HepG2 (cell line): ENCODE measurements at regions not wholly inside any gene's neighbourhood (a gene's known extent, or its start where the extent isn't known, plus 50 kb on each side); places are given as distances from the start of the nearest gene placed in this dataset.

ENCODE experiments used
- ATAC-seq: fragments of 200-7000 bp; cut with Tn5 transposase; 3 replicates; pipeline ENCODE4 v1.9.1; 2020; ENCODE audit warnings: mild to moderate bottlenecking, moderate library complexity
- BruUV-seq: library from RNA; stranded (reverse); fragments of 400-500 nt; replicated peaks from 2 replicates; lab custom pipeline; 2021; lab: Mats Ljungman, UMichigan
- CTCF ChIA-PET: fragments of 300-600 bp; formaldehyde crosslinking; extraction: SDS; loops from one replicate; lab custom pipeline; 2021; ENCODE audit warnings: low total read pairs, inconsistent platforms, low intra/inter-chr PET ratio; lab: Yijun Ruan, JAX
- POLR2A ChIA-PET: fragments of 350-600 bp; sonication (Branson Sonifier 250); formaldehyde crosslinking; loops from one replicate; lab custom pipeline; 2020; ENCODE audit warnings: antibody characterized with exemption, inconsistent platforms; lab: Yijun Ruan, JAX
- DNase-seq: peaks from one replicate; pipeline ENCODE4 v3.0.0-alpha.2; 2015; ENCODE audit warnings: low spot score
- FAIRE-seq: peaks from 3 replicates; lab custom pipeline; 2011; peaks lifted over from hg19 to GRCh38; lab: Jason Lieb, UNC
- H2AFZ ChIP-seq: one replicate; pipeline ENCODE4 v1.6.1; 2011; ENCODE audit warnings: low read length, inconsistent platforms
- H3K27ac ChIP-seq: fragments of 300-600 bp; 3 replicates; pipeline ENCODE4 v1.8.0; 2011; ENCODE audit warnings: mixed run types, mild to moderate bottlenecking, mixed read lengths, low read length, inconsistent platforms; ENCODE audit not compliant: insufficient read depth; ENCODE audit errors: extremely low read length
- H3K27me3 ChIP-seq, 2 experiments: fragments of 200-600 bp in 1 of 2; 2 replicates in 1 of 2; 3 replicates in 1 of 2; pipeline versions ENCODE4 v1.6.0 to v1.8.0; 2011; ENCODE audit warnings: low read length in 2 of 2, mild to moderate bottlenecking in 2 of 2, moderate library complexity in 2 of 2, inconsistent platforms in 1 of 2; ENCODE audit not compliant: insufficient read depth in 2 of 2, control insufficient read depth in 1 of 2
- H3K36me3 ChIP-seq, 2 experiments: fragments of 200-600 bp in 1 of 2; replicated peaks in 1 of 2; 2 replicates in 1 of 2; 3 replicates in 1 of 2; pipeline versions ENCODE4 v1.5.1 to v1.8.0; 2011; ENCODE audit warnings: low read length in 2 of 2, inconsistent platforms in 1 of 2; ENCODE audit not compliant: insufficient read depth in 2 of 2, control insufficient read depth in 1 of 2
- H3K4me1 ChIP-seq: 2 replicates; pipeline ENCODE4 v1.5.1; 2012; ENCODE audit warnings: low read length, inconsistent platforms; ENCODE audit not compliant: insufficient read depth
- H3K4me2 ChIP-seq: 2 replicates; pipeline ENCODE4 v1.6.0; 2011; ENCODE audit warnings: low read depth, low read length, inconsistent platforms
- H3K4me3 ChIP-seq, 3 experiments: fragments of 200-600 bp in 1 of 3; sonication (generic), shearing (Covaris generic) in 1 of 3; replicated peaks in 1 of 3; 2 replicates each; pipeline ENCODE4 v1.5.1; 2011 to 2016; ENCODE audit warnings: low read length in 3 of 3, inconsistent platforms in 2 of 3, low read depth in 2 of 3, mild to moderate bottlenecking in 2 of 3, control low read depth in 1 of 3, mixed read lengths in 1 of 3; ENCODE audit not compliant: insufficient read depth in 1 of 3
- H3K79me2 ChIP-seq: one replicate; pipeline ENCODE4 v1.6.1; 2011; ENCODE audit warnings: low read length, inconsistent platforms; ENCODE audit not compliant: insufficient read depth
- H3K9ac ChIP-seq: 2 replicates; pipeline ENCODE4 v1.6.0; 2011; ENCODE audit warnings: mild to moderate bottlenecking, low read depth, low read length, inconsistent platforms; ENCODE audit not compliant: insufficient read depth
- H3K9me3 ChIP-seq: 2 replicates; pipeline ENCODE4 v1.5.1; 2012; ENCODE audit warnings: mild to moderate bottlenecking, low read length
- H4K20me1 ChIP-seq: 2 replicates; pipeline ENCODE4 v1.6.0; 2011; ENCODE audit warnings: inconsistent platforms, mild to moderate bottlenecking, low read length, moderate library complexity; ENCODE audit not compliant: insufficient read depth
- BORCS8-MEF2B ChIP-seq: sonication (generic); formaldehyde crosslinking; IDR thresholded peaks from 2 replicates; pipeline ENCODE4 v1.8.0; 2022; ENCODE audit warnings: mild to moderate bottlenecking, missing genetic modification reagents
- MAFF ChIP-seq: IDR thresholded peaks from 2 replicates; pipeline ENCODE4 v1.6.1; 2011; ENCODE audit warnings: low read depth, low read length, improper control_type of control experiment
- MAFK ChIP-seq, 2 experiments: IDR thresholded peaks in 1 of 2; conservative IDR thresholded peaks in 1 of 2; 2 replicates each; pipeline ENCODE4 v1.6.1; 2011; ENCODE audit warnings: improper control_type of control experiment in 2 of 2, low read length in 2 of 2
- MTA1 ChIP-seq: sonication (generic); formaldehyde crosslinking; IDR thresholded peaks from 2 replicates; pipeline ENCODE4 v1.4.0; 2020; ENCODE audit warnings: missing genetic modification reagents, mild to moderate bottlenecking, borderline replicate concordance
- ZNF556 ChIP-seq: sonication (generic); formaldehyde crosslinking; IDR thresholded peaks from 2 replicates; pipeline ENCODE4 v1.4.0; 2020; ENCODE audit warnings: mild to moderate bottlenecking, missing genetic modification reagents, borderline replicate concordance
- WGBS: methylation state at CpG from one replicate; pipeline ENCODE4 v1.1.6; 2017; ENCODE audit warnings: low lambda C conversion rate; 5-methylcytosine and 5-hydroxymethylcytosine counted together
- in situ Hi-C: cut with HindIII; loops from 2 replicates; pipeline ENCODE4 v1.10.0; 2017; ENCODE audit warnings: low pct_unique_long_range_greater_than_20kb; ENCODE audit not compliant: extremely low pct_ligation_motif_present
- intact Hi-C: fragments of 100-400 bp; cut with micrococcal nuclease; formaldehyde crosslinking; loops from one replicate; pipeline ENCODE4 v1.10.0; 2022; ENCODE audit not compliant: unreplicated experiment
- TF ChIP-seq, protein P1 (sequence below): sonication (generic); formaldehyde crosslinking; IDR thresholded peaks from 2 replicates; pipeline ENCODE4 v1.8.1; 2022; ENCODE audit warnings: mild to moderate bottlenecking, missing genetic modification reagents
- TF ChIP-seq, protein P2 (sequence below): sonication (generic); formaldehyde crosslinking; IDR thresholded peaks from one replicate; pipeline ENCODE4 v1.5.1; 2020; ENCODE audit warnings: mild to moderate bottlenecking, missing genetic modification reagents; ENCODE audit errors: not compliant biosample characterization

DNA sequence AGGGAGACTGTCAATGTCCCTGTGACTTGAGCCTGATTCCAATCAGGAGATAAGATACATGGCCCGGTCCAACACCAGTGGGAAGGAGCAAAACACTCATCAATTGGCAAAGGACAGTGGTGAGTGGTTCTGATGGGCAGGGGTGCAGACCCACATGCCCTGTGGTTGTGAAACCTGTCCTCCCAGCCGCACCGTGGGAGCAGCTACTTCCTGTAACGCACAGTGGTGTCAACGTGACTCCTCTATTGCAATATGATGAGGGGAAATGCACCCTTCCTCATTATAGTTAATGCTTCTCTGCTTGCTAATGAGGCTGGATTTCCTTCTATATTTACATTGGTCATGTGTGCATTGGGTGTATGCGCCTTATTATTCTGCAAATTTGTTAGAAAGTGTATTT, 223.0 kb downstream of the IRX1 start:
- no peaks in the 10 kb centered on the region for H4K20me1 ChIP-seq
- no peaks in the 10 kb centered on the region for H3K27me3 ChIP-seq
- no peak overlapping the region for H2AFZ ChIP-seq
- no peak for TF ChIP-seq ZNF556 (CRISPR knock-in tag)
- TF ChIP-seq, all 625 proteins: peak for 0
- Histone ChIP-seq H3K27ac (no peak overlapping the region), H3K36me3 (no peaks in the 10 kb centered on the region), H3K4me3 (no peak overlapping the region), H3K9ac (no peak overlapping the region), H3K9me3 (peaks cover 18% of the 10 kb centered on the region; the same call in 1 of the 2 replicates), H3K4me1 (no peaks in the 10 kb centered on the region), H3K4me2 (no peak overlapping the region), H3K79me2 (no peaks in the 10 kb centered on the region)
- ATAC-seq = no peak
- 13% methylated on average over 3 of the region's 6 CpGs for WGBS
- FAIRE-seq = no peak
- CTCF ChIA-PET = no interaction called here
- POLR2A ChIA-PET = no interaction called here
- BruUV-seq = no TSS peak
- DNase-seq = no peak
- intact Hi-C loops = no loop called here
- in situ Hi-C loops = no loop called here

DNA sequence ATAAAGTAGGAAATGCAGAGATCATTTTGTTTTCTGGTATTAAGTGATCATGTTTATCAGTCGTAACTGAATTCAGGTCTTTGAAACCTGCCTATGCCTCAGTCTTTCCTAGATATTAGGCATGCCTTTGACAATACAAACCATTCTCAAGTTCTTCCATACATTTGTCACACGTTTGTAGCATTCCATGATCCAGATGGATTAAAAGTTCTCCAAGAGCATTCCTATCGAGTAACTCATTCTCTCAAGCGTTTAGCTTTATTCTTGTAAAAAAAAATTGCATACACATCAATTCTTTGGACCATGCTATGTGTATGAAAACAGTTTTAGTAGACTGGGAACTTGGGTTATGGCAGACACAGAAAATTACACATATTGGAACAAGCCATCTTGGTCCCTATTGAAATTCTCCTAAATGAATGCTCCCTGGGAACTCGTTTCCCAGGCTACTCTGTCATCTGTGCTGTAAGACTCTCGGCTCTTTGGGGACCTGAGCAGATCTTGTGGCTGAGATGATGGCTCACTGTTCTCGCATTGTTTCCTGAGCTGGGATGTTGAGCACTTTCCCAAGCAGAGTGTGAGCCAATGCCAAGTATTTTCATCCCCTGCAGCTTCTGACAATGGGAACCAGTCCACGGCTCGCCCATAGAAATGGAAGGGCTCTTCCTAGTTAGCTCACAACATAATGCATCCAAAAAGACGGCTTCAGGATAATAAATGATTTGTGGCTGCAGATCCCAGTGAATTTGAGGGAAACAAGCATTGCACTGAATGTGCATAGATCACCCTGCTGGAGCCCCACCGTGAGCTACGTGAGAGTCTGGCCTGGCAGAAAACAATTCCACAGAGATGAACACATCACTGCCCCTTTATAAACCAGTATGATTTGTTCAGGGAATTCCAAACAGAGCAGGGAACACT, 230.2 kb downstream of the IRX1 start:
- Histone ChIP-seq H3K4me1 (no peaks in the 10 kb centered on the region), H3K27me3 (no peaks in the 10 kb centered on the region), H3K9ac (no peak overlapping the region), H3K36me3 (no peaks in the 10 kb centered on the region), H4K20me1 (no peaks in the 10 kb centered on the region), H2AFZ (no peak overlapping the region), H3K9me3 (peaks cover 19% of the 10 kb centered on the region), H3K79me2 (no peaks in the 10 kb centered on the region), H3K27ac (no peak overlapping the region), H3K4me3 (no peak overlapping the region), H3K4me2 (no peak overlapping the region)
- FAIRE-seq (no peak), DNase-seq (no peak), ATAC-seq (no peak)
- ChIA-PET POLR2A (no interaction called here), CTCF (no interaction called here)
- in situ Hi-C loops (no loop called here), intact Hi-C loops (no loop called here)
- no peak for TF ChIP-seq BORCS8-MEF2B
- TF ChIP-seq, protein P1, sequence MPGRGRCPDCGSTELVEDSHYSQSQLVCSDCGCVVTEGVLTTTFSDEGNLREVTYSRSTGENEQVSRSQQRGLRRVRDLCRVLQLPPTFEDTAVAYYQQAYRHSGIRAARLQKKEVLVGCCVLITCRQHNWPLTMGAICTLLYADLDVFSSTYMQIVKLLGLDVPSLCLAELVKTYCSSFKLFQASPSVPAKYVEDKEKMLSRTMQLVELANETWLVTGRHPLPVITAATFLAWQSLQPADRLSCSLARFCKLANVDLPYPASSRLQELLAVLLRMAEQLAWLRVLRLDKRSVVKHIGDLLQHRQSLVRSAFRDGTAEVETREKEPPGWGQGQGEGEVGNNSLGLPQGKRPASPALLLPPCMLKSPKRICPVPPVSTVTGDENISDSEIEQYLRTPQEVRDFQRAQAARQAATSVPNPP (CRISPR knock-in tag) = no peak
- TF ChIP-seq, protein P2, sequence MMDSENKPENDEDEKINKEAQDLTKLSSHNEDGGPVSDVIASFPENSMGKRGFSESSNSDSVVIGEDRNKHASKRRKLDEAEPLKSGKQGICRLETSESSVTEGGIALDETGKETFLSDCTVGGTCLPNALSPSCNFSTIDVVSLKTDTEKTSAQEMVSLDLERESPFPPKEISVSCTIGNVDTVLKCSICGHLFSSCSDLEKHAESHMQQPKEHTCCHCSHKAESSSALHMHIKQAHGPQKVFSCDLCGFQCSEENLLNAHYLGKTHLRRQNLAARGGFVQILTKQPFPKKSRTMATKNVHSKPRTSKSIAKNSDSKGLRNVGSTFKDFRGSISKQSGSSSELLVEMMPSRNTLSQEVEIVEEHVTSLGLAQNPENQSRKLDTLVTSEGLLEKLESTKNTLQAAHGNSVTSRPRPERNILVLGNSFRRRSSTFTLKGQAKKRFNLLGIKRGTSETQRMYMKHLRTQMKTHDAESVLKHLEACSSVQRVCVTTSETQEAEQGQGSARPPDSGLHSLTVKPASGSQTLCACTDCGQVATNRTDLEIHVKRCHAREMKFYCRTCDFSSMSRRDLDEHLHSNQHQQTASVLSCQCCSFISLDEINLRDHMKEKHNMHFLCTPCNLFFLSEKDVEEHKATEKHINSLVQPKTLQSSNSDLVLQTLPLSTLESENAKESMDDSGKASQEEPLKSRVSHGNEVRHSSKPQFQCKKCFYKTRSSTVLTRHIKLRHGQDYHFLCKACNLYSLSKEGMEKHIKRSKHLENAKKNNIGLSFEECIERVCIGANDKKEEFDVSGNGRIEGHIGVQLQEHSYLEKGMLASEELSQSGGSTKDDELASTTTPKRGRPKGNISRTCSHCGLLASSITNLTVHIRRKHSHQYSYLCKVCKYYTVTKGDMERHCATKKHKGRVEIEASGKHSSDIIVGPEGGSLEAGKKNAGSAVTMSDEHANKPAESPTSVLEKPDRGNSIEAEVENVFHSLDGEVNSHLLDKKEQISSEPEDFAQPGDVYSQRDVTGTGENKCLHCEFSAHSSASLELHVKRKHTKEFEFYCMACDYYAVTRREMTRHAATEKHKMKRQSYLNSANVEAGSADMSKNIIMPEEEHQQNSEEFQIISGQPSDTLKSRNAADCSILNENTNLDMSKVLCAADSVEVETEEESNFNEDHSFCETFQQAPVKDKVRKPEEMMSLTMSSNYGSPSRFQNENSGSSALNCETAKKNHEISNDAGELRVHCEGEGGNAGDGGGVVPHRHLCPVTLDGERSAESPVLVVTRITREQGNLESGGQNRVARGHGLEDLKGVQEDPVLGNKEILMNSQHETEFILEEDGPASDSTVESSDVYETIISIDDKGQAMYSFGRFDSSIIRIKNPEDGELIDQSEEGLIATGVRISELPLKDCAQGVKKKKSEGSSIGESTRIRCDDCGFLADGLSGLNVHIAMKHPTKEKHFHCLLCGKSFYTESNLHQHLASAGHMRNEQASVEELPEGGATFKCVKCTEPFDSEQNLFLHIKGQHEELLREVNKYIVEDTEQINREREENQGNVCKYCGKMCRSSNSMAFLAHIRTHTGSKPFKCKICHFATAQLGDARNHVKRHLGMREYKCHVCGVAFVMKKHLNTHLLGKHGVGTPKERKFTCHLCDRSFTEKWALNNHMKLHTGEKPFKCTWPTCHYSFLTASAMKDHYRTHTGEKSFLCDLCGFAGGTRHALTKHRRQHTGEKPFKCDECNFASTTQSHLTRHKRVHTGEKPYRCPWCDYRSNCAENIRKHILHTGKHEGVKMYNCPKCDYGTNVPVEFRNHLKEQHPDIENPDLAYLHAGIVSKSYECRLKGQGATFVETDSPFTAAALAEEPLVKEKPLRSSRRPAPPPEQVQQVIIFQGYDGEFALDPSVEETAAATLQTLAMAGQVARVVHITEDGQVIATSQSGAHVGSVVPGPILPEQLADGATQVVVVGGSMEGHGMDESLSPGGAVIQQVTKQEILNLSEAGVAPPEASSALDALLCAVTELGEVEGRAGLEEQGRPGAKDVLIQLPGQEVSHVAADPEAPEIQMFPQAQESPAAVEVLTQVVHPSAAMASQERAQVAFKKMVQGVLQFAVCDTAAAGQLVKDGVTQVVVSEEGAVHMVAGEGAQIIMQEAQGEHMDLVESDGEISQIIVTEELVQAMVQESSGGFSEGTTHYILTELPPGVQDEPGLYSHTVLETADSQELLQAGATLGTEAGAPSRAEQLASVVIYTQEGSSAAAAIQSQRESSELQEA (CRISPR knock-in tag) = no peak
- no peak for TF ChIP-seq MTA1 (CRISPR knock-in tag)
- TF ChIP-seq MAFK (conservative IDR thresholded peaks at IDR 0.05 in 1 of 2, IDR thresholded peaks at IDR 0.05 in 1 of 2; ENCODE audit: low read length in 2 of 2) = peak in 1 of 2 experiments; percentile 49; a peak in 2 of 4 replicates
- 0 out of 2 replicates have a peak, but pooled peaks have one; percentile 11 for TF ChIP-seq MAFF
- WGBS = 3% methylated on average over 12 of the region's 12 CpGs
- BruUV-seq = no TSS peak
